ENCODE measurements at regions not wholly inside any gene's neighbourhood (a gene's known extent, or its start where the extent isn't known, plus 50 kb on each side); places are given as distances from the start of the nearest gene placed in this dataset.
A peak's percentile ranks its signal among the peaks of the same experiment; 100 is the strongest.

GRCh38 chr16:59201160-59201559 lies 467.0 kb upstream of the GOT2 start:
- H3K27me3 ChIP-seq (replicated peaks; ENCODE audit: control insufficient read depth, insufficient read depth, low read length): no peaks in the 10 kb centered on the region
- H3K36me3 ChIP-seq (ENCODE audit: control insufficient read depth, insufficient read depth, low read length, severe bottlenecking): no peaks in the 10 kb centered on the region
- no peak for DNase-seq (ENCODE audit: low read depth)
- no peak overlapping the region for H3K4me3 ChIP-seq (ENCODE audit: low read length)
- H3K9ac ChIP-seq (ENCODE audit: low read length): no peak overlapping the region
- no peaks in the 10 kb centered on the region for H3K4me1 ChIP-seq (ENCODE audit: control insufficient read depth, insufficient read depth, low read length)
- H3K9me3 ChIP-seq (ENCODE audit: control insufficient read depth, low read length): no peaks in the 10 kb centered on the region

- no peak for DNase-seq (ENCODE audit: low read depth)
- H3K4me3 ChIP-seq (ENCODE audit: low read length): no peak overlapping the region
- no peaks in the 10 kb centered on the region for H3K27me3 ChIP-seq (replicated peaks; ENCODE audit: control insufficient read depth, insufficient read depth, low read length)
- H3K36me3 ChIP-seq (ENCODE audit: control insufficient read depth, insufficient read depth, low read length, severe bottlenecking): no peaks in the 10 kb centered on the region
- H3K9ac ChIP-seq (ENCODE audit: low read length): no peak overlapping the region
- H3K9me3 ChIP-seq (ENCODE audit: control insufficient read depth, low read length): no peaks in the 10 kb centered on the region
- H3K4me1 ChIP-seq (ENCODE audit: control insufficient read depth, insufficient read depth, low read length): no peaks in the 10 kb centered on the region
Measured at GRCh38 chr16:59198487-59198886, 464.4 kb upstream of the GOT2 start.

- Histone ChIP-seq H3K36me3 (ENCODE audit: control insufficient read depth, insufficient read depth, low read length, severe bottlenecking) (no peaks in the 10 kb centered on the region), H3K9me3 (ENCODE audit: control insufficient read depth, low read length) (no peaks in the 10 kb centered on the region), H3K27me3 (replicated peaks; ENCODE audit: control insufficient read depth, insufficient read depth, low read length) (no peaks in the 10 kb centered on the region), H3K4me1 (ENCODE audit: control insufficient read depth, insufficient read depth, low read length) (no peaks in the 10 kb centered on the region), H3K9ac (ENCODE audit: low read length) (no peak overlapping the region), H3K4me3 (ENCODE audit: low read length) (no peak overlapping the region)
- no peak for DNase-seq (ENCODE audit: low read depth)
Measured at GRCh38 chr16:59195242-59195641, 461.1 kb upstream of the GOT2 start.

DNA sequence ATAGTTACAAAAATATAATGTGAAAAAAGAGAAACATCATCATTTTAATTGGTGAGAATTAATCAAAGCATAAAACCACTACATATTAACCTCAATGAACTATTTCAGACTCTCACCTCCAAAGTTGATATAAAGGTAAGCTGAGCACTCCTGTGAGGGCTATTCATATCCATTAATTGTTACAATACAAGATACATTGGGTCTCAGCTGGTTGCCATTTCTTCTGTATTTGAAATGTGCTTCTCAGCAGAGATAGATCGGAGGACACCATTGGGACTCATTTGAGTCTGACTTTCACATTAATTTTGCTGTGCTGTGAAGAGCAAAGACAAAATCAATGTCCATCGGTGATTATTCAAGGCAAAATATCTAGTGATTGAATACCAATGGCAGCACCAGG lies 459.5 kb upstream of the GOT2 start:
- no peaks in the 10 kb centered on the region for H3K4me1 ChIP-seq (ENCODE audit: control insufficient read depth, insufficient read depth, low read length)
- no peak overlapping the region for H3K9ac ChIP-seq (ENCODE audit: low read length)
- no peaks in the 10 kb centered on the region for H3K36me3 ChIP-seq (ENCODE audit: control insufficient read depth, insufficient read depth, low read length, severe bottlenecking)
- H3K9me3 ChIP-seq (ENCODE audit: control insufficient read depth, low read length): no peaks in the 10 kb centered on the region
- DNase-seq (ENCODE audit: low read depth): no peak
- H3K4me3 ChIP-seq (ENCODE audit: low read length): no peak overlapping the region
- H3K27me3 ChIP-seq (replicated peaks; ENCODE audit: control insufficient read depth, insufficient read depth, low read length): no peaks in the 10 kb centered on the region

GRCh38 chr16:59192551-59193199 lies 458.6 kb upstream of the GOT2 start:
- DNase-seq (ENCODE audit: low read depth): peak; percentile 12
- Histone ChIP-seq H3K27me3 (replicated peaks; ENCODE audit: control insufficient read depth, insufficient read depth, low read length) (no peaks in the 10 kb centered on the region), H3K9ac (ENCODE audit: low read length) (no peak overlapping the region), H3K4me1 (ENCODE audit: control insufficient read depth, insufficient read depth, low read length) (no peaks in the 10 kb centered on the region), H3K9me3 (ENCODE audit: control insufficient read depth, low read length) (no peaks in the 10 kb centered on the region), H3K4me3 (ENCODE audit: low read length) (no peak overlapping the region), H3K36me3 (ENCODE audit: control insufficient read depth, insufficient read depth, low read length, severe bottlenecking) (no peaks in the 10 kb centered on the region)

- Histone ChIP-seq H3K9me3 (ENCODE audit: control insufficient read depth, low read length) (no peaks in the 10 kb centered on the region), H3K9ac (ENCODE audit: low read length) (no peak overlapping the region), H3K36me3 (ENCODE audit: control insufficient read depth, insufficient read depth, low read length, severe bottlenecking) (no peaks in the 10 kb centered on the region), H3K4me1 (ENCODE audit: control insufficient read depth, insufficient read depth, low read length) (no peaks in the 10 kb centered on the region), H3K4me3 (ENCODE audit: low read length) (no peak overlapping the region), H3K27me3 (replicated peaks; ENCODE audit: control insufficient read depth, insufficient read depth, low read length) (no peaks in the 10 kb centered on the region)
- no peak for DNase-seq (ENCODE audit: low read depth)
Measured at GRCh38 chr16:59190731-59191130, 456.6 kb upstream of the GOT2 start.

GRCh38 chr16:59188029-59188428 lies 453.9 kb upstream of the GOT2 start:
- no peaks in the 10 kb centered on the region for H3K4me1 ChIP-seq (ENCODE audit: control insufficient read depth, insufficient read depth, low read length)
- no peak for DNase-seq (ENCODE audit: low read depth)
- no peak overlapping the region for H3K9ac ChIP-seq (ENCODE audit: low read length)
- H3K36me3 ChIP-seq (ENCODE audit: control insufficient read depth, insufficient read depth, low read length, severe bottlenecking): no peaks in the 10 kb centered on the region
- H3K27me3 ChIP-seq (replicated peaks; ENCODE audit: control insufficient read depth, insufficient read depth, low read length): no peaks in the 10 kb centered on the region
- H3K9me3 ChIP-seq (ENCODE audit: control insufficient read depth, low read length): peaks cover 6% of the 10 kb centered on the region
- H3K4me3 ChIP-seq (ENCODE audit: low read length): no peak overlapping the region

DNA sequence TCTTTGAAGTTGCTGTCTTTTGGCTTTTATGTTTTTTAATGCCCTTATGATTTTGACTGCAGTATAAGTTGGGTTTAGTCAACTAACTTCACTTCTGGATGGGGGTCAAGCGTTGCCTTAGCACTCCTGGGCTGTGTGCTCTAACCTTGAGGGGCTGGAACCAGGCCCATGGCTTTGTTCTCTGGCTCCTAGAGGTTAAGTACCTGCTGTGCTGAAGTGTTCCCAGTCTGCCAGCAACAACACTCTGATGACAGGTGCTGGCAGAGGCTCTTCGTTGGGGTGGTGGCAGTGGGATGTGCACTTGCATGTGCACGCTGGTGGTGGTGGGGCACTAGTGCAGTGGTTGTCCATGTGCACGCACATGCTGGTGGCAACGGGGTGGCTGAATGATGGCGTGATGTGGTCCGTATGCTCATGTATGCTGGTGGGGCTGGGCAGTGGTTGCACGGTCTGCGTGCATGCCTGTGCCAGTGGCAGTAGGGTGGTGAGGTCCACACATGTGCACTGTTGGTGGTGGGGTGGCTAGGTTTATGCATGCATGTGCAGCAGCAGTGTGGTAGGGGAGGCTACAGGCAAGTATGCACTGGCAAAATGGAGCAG lies 447.8 kb upstream of the GOT2 start:
- H3K36me3 ChIP-seq (ENCODE audit: control insufficient read depth, insufficient read depth, low read length, severe bottlenecking): no peaks in the 10 kb centered on the region
- H3K9me3 ChIP-seq (ENCODE audit: control insufficient read depth, low read length): peaks cover 6% of the 10 kb centered on the region
- no peak for DNase-seq (ENCODE audit: low read depth)
- H3K4me3 ChIP-seq (ENCODE audit: low read length): no peak overlapping the region
- no peaks in the 10 kb centered on the region for H3K27me3 ChIP-seq (replicated peaks; ENCODE audit: control insufficient read depth, insufficient read depth, low read length)
- no peak overlapping the region for H3K9ac ChIP-seq (ENCODE audit: low read length)
- no peaks in the 10 kb centered on the region for H3K4me1 ChIP-seq (ENCODE audit: control insufficient read depth, insufficient read depth, low read length)

DNA sequence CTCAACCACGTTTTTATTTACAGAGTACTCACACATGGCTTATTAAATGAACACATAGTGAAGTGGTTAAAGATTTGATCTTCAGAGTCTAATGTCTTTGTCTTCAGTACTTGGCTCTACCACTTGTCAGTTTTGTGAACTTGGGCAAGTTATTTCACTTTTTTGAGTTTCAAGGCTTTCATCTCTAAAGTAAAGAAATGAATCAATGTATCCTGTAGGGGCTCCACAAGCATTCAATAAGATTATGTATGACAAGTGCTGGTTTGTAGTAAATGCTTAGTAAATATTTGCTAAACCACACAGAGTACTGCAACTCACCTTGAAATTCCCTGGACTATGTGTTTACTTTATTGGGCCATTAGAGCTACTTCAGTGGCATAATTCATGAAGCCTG lies 446.0 kb upstream of the GOT2 start:
- H3K4me1 ChIP-seq (ENCODE audit: control insufficient read depth, insufficient read depth, low read length): no peaks in the 10 kb centered on the region
- peaks cover 4% of the 10 kb centered on the region for H3K9me3 ChIP-seq (ENCODE audit: control insufficient read depth, low read length)
- no peak overlapping the region for H3K9ac ChIP-seq (ENCODE audit: low read length)
- no peaks in the 10 kb centered on the region for H3K36me3 ChIP-seq (ENCODE audit: control insufficient read depth, insufficient read depth, low read length, severe bottlenecking)
- no peak overlapping the region for H3K4me3 ChIP-seq (ENCODE audit: low read length)
- DNase-seq (ENCODE audit: low read depth): no peak
- no peaks in the 10 kb centered on the region for H3K27me3 ChIP-seq (replicated peaks; ENCODE audit: control insufficient read depth, insufficient read depth, low read length)

GRCh38 chr16:59179446-59180082 lies 445.4 kb upstream of the GOT2 start:
- no peaks in the 10 kb centered on the region for H3K27me3 ChIP-seq (replicated peaks; ENCODE audit: control insufficient read depth, insufficient read depth, low read length)
- no peaks in the 10 kb centered on the region for H3K36me3 ChIP-seq (ENCODE audit: control insufficient read depth, insufficient read depth, low read length, severe bottlenecking)
- H3K9me3 ChIP-seq (ENCODE audit: control insufficient read depth, low read length): peaks cover under 1% of the 10 kb centered on the region
- DNase-seq (ENCODE audit: low read depth): no peak
- H3K4me1 ChIP-seq (ENCODE audit: control insufficient read depth, insufficient read depth, low read length): no peaks in the 10 kb centered on the region
- no peak overlapping the region for H3K4me3 ChIP-seq (ENCODE audit: low read length)
- no peak overlapping the region for H3K9ac ChIP-seq (ENCODE audit: low read length)

GRCh38 chr16:59173408-59173831 lies 439.3 kb upstream of the GOT2 start:
- Histone ChIP-seq H3K36me3 (ENCODE audit: control insufficient read depth, insufficient read depth, low read length, severe bottlenecking) (no peaks in the 10 kb centered on the region), H3K4me3 (ENCODE audit: low read length) (no peak overlapping the region), H3K9me3 (ENCODE audit: control insufficient read depth, low read length) (no peaks in the 10 kb centered on the region), H3K27me3 (replicated peaks; ENCODE audit: control insufficient read depth, insufficient read depth, low read length) (no peaks in the 10 kb centered on the region), H3K4me1 (ENCODE audit: control insufficient read depth, insufficient read depth, low read length) (peaks cover 5% of the 10 kb centered on the region), H3K9ac (ENCODE audit: low read length) (no peak overlapping the region)
- no peak for DNase-seq (ENCODE audit: low read depth)

All from adipocyte (in vitro differentiated cells).